Psoas muscle (tissue), 7 donors: ENCODE measurements at regions not wholly inside any gene's neighbourhood (a gene's known extent, or its start where the extent isn't known, plus 50 kb on each side); places are given as distances from the start of the nearest gene placed in this dataset.

ENCODE experiments used
- ATAC-seq, 4 donors: fragments of 200-7000 bp; cut with Tn5 transposase; one replicate each; pipeline ENCODE4 v1.9.1; 2020; ENCODE audit warnings: moderate library complexity in 3 of 4, mild to moderate bottlenecking in 2 of 4
- DNase-seq, 2 donors: peaks; one replicate each; pipeline ENCODE4 v3.0.0-alpha.2; 2020
- H3K27ac ChIP-seq: fragments of 200-600 bp; one replicate; pipeline ENCODE4 v1.8.0; 2022
- H3K27me3 ChIP-seq, 3 donors: fragments of 200-600 bp in 1 of 3; one replicate each; pipeline versions ENCODE4 v1.6.1 to v1.8.0; 2013 to 2022; ENCODE audit warnings: low read length in 2 of 3, mild to moderate bottlenecking in 2 of 3, moderate library complexity in 1 of 3; ENCODE audit not compliant: insufficient read depth in 3 of 3
- H3K36me3 ChIP-seq, 2 donors: fragments of 200-600 bp in 1 of 2; one replicate each; pipeline versions ENCODE4 v1.6.1 to v1.8.0; 2013 to 2022; ENCODE audit warnings: low read depth in 1 of 2, mild to moderate bottlenecking in 1 of 2, moderate library complexity in 1 of 2; ENCODE audit not compliant: insufficient read depth in 1 of 2
- H3K4me1 ChIP-seq: fragments of 200-600 bp; one replicate; pipeline ENCODE4 v1.8.0; 2022
- H3K4me3 ChIP-seq: fragments of 200-600 bp; one replicate; pipeline ENCODE4 v1.8.0; 2022; ENCODE audit warnings: mild to moderate bottlenecking
- H3K9me3 ChIP-seq: fragments of 200-600 bp; one replicate; pipeline ENCODE4 v1.8.0; 2022
- WGBS, 3 donors: extraction: QIAGEN DNeasy Blood & Tissue Kit; methylation state at CpG; one replicate each; pipeline versions ENCODE4 v1.1.6 to v1.1.7; 2013; 5-methylcytosine and 5-hydroxymethylcytosine counted together
- intact Hi-C, 2 donors: fragments of 100-400 bp; cut with DNase I; formaldehyde crosslinking; loops; one replicate each; pipeline versions ENCODE4 v1.11.0 to v1.14.2; 2022
- TF ChIP-seq, protein P1 (sequence below): fragments of 200-600 bp; IDR thresholded peaks from one replicate; pipeline ENCODE4 v1.8.0; 2022; ENCODE audit warnings: antibody characterized with exemption
- donor health status: healthy with polysubstance abuse.
- donor health status: DM: no; HTN: no; CAD: no; lungs with moderate emphysema.
- donor health status: Bipolar disorder and iron deficiency.
- donor health status: healthy.
- donor health status: DM: yes; HTN: yes; CAD: no.
- donor health status: DM: no; HTN: no; CAD: no.
- donor health status: DM: yes; HTN: yes; CAD: no.

DNA sequence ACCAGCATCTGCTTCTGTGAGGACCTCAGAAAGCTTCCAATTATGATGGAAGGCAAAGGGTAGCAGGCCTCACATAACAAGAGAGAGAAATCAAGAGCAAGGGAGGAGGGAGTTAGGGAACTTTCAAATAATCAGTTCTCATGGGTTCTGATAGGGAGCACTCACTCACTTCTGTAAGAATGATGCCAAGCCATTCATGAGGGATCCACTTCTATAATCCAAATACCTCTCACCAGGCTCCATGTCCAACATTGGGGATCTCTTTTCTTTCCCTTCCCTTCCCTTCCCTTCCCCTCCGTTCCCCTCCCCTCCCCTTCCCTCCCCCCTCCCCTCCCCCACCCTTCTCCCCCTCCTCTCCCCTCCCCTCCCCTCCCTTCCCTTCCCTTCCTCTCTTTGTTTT, 884.6 kb upstream of the GHITM start:
- Histone ChIP-seq H3K9me3 (peaks cover 3% of the 10 kb centered on the region), H3K27me3 (no peaks in the 10 kb centered on the region), H3K4me3 (no peak overlapping the region), H3K27ac (no peak overlapping the region), H3K4me1 (no peaks in the 10 kb centered on the region), H3K36me3 (no peaks in the 10 kb centered on the region)
- intact Hi-C loops, result no loop called here
- DNase-seq (no peak), ATAC-seq (no peak)
- TF ChIP-seq, protein P1, sequence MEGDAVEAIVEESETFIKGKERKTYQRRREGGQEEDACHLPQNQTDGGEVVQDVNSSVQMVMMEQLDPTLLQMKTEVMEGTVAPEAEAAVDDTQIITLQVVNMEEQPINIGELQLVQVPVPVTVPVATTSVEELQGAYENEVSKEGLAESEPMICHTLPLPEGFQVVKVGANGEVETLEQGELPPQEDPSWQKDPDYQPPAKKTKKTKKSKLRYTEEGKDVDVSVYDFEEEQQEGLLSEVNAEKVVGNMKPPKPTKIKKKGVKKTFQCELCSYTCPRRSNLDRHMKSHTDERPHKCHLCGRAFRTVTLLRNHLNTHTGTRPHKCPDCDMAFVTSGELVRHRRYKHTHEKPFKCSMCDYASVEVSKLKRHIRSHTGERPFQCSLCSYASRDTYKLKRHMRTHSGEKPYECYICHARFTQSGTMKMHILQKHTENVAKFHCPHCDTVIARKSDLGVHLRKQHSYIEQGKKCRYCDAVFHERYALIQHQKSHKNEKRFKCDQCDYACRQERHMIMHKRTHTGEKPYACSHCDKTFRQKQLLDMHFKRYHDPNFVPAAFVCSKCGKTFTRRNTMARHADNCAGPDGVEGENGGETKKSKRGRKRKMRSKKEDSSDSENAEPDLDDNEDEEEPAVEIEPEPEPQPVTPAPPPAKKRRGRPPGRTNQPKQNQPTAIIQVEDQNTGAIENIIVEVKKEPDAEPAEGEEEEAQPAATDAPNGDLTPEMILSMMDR, result no peak
- WGBS, 3 donors, result 69 to 71% methylated on average over 1 of the region's 1 CpG; no CpG with 5 or more reads in 1 of the 3 donors

DNA sequence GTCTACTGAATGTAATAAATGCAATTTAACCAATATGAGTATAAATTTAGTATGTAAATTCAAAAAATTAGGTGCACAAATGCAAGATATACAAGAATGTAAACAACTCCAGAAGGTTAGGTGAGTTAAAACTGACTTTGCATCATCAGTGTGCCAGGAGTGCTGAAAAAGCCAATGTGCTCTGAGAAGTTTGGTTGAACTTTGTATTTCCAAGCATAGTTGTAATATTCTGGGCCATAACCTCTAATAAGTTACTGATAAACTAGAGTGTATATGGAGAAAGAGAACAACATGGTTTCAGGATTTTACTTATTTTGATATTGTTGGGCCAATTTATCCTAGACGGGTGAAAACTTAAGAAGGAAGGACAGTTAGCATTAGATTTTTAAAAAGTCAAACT, 876.9 kb upstream of the GHITM start:
- 86 to 95% (median 86%) methylated on average over 1 of the region's 1 CpG for WGBS, 3 donors
- Histone ChIP-seq H3K27me3 (no peaks in the 10 kb centered on the region), H3K27ac (no peak overlapping the region), H3K4me1 (no peaks in the 10 kb centered on the region), H3K36me3 (no peaks in the 10 kb centered on the region), H3K4me3 (no peak overlapping the region), H3K9me3 (no peaks in the 10 kb centered on the region)
- intact Hi-C loops, result no loop called here
- TF ChIP-seq, protein P1, result no peak
- DNase-seq (no peak), ATAC-seq (no peak)

DNA sequence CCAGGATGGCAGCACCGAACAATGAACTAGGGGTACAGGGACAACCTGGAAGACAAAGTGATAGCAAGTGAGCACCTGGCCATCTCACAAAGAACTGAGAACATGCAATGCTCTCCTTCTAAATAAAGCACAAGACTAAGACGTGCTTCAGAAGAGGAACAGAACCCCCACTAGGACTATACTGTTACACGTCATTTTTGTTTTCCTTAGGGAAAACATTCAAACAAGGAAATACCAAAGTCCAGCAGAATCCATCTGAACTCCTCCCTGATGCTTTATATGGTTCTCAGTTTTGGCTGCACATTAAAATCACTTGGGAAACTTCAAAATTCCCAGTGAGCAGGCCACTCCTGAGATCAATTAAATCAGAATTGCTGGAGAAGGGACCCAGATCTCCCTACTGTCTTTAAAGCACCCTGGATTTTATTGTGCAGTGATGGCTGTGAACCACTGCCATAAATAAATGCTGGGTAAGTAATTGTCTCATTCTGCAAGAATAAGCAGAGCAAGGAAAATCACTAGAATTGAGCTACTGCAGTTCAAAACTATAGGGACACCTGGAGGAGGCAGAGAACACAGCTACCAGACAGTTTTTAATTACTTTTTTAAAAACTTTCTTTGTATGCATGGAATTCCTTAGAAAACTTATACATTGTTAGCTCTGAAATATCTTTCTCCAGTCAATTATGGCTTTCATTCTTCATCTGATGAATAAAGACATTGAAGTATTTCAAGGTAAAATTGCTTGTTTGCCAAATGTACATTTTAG, 866.5 kb upstream of the GHITM start:
- no peaks in the 10 kb centered on the region for H3K4me1 ChIP-seq
- ATAC-seq, result no peak

DNA sequence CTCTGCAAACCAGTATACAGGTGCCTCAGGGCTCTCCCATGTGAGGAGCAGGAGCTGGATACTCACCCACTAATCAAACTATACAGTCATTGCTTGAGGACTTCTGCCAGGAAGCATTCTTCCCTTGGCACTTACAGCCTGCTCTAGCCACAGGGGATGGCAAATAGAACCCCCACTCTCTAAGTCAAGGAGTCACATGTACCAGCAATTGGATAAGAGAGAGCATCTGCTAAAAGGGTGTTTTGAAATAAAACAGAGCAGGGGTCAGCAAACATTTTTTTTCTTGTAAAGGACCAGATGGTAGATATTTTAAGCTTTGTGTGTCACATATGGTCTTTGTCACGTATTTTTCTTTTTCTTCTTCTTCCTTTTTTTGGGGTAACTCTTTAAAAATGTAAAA, 865.2 kb upstream of the GHITM start:
- H3K36me3 ChIP-seq, result no peaks in the 10 kb centered on the region
- TF ChIP-seq, protein P1, result no peak
- ATAC-seq (no peak), DNase-seq (no peak)
- H3K9me3 ChIP-seq, result no peaks in the 10 kb centered on the region
- H3K4me3 ChIP-seq, result no peak overlapping the region
- H3K4me1 ChIP-seq, result no peaks in the 10 kb centered on the region
- H3K27ac ChIP-seq, result no peak overlapping the region
- no peaks in the 10 kb centered on the region for H3K27me3 ChIP-seq
- intact Hi-C loops, result no loop called here
- WGBS, 3 donors, result 18 to 54% (median 42%) methylated on average over 1 of the region's 1 CpG

More for the DNA sequence above, 866.5 kb upstream of the GHITM start:
- DNase-seq, result no peak
- intact Hi-C loops, result no loop called here
- H3K9me3 ChIP-seq, result no peaks in the 10 kb centered on the region
- H3K27ac ChIP-seq, result no peak overlapping the region
- H3K27me3 ChIP-seq, result no peaks in the 10 kb centered on the region
- no peaks in the 10 kb centered on the region for H3K36me3 ChIP-seq
- TF ChIP-seq, protein P1, result no peak
- WGBS, 3 donors, result 53 to 58% (median 55%) methylated on average over 3 of the region's 3 CpGs
- no peak overlapping the region for H3K4me3 ChIP-seq

DNA sequence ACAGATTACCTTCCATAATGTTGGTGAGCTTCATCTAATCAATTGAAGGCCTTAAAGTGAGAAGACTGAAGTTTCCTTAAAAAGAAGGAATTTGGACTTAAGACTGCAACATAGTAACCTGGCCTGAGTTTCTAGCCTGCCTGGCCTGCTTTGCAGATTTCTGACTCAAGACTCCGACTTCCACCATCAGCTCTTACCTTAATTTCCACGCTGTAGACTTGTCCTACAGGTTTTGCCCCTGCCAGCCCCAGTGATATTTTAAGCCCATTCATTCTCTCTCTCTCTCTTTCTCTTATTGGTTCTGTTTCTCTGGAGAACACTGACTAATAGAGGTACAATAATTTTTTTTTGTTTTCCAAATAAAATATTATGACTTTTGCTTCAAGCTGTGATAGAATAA, 862.3 kb upstream of the GHITM start:
- H3K9me3 ChIP-seq, result no peaks in the 10 kb centered on the region
- TF ChIP-seq, protein P1, result no peak
- H3K36me3 ChIP-seq, result no peaks in the 10 kb centered on the region
- H3K4me1 ChIP-seq, result no peaks in the 10 kb centered on the region
- no peak overlapping the region for H3K4me3 ChIP-seq
- H3K27ac ChIP-seq, result no peak overlapping the region
- H3K27me3 ChIP-seq, result no peaks in the 10 kb centered on the region
- DNase-seq (no peak), ATAC-seq (no peak)
- 59 to 84% (median 81%) methylated on average over 2 of the region's 2 CpGs for WGBS, 3 donors
- intact Hi-C loops, result no loop called here
